Naive B cell (primary cell): ENCODE measurements at regions not wholly inside any gene's neighbourhood (a gene's known extent, or its start where the extent isn't known, plus 50 kb on each side); places are given as distances from the start of the nearest gene placed in this dataset.

Experiments
- ATAC-seq, 2 donors: fragments of 150-1000 bp; cut with Tn5 transposase; 2 replicates each; pipeline ENCODE4 v1.10.0; 2021; ENCODE audit warnings: low read depth in 2 of 2, mild to moderate bottlenecking in 2 of 2, moderate library complexity in 2 of 2
- DNase-seq: peaks from one replicate; pipeline ENCODE4 v3.0.0; 2022
- H3K27ac Mint-ChIP-seq, 6 donors: one replicate each; pipeline ENCODE4 v1.8.0; 2020 to 2022; ENCODE audit warnings: mild to moderate bottlenecking in 6 of 6, mixed read lengths in 6 of 6, moderate library complexity in 5 of 6, inconsistent platforms in 2 of 6
- H3K27me3 Mint-ChIP-seq, 3 donors: one replicate each; pipeline ENCODE4 v1.8.0; 2021 to 2022; ENCODE audit warnings: mixed read lengths in 3 of 3, mild to moderate bottlenecking in 1 of 3
- H3K36me3 Mint-ChIP-seq, 2 donors: one replicate each; pipeline ENCODE4 v1.8.0; 2020 to 2022; ENCODE audit warnings: mixed read lengths in 2 of 2, inconsistent platforms in 1 of 2, mild to moderate bottlenecking in 1 of 2
- H3K4me1 Mint-ChIP-seq, 3 donors: one replicate each; pipeline ENCODE4 v1.8.0; 2020 to 2022; ENCODE audit warnings: mixed read lengths in 3 of 3, inconsistent platforms in 1 of 3, mild to moderate bottlenecking in 1 of 3, moderate library complexity in 1 of 3
- H3K4me3 Mint-ChIP-seq, 8 donors: one replicate each; pipeline ENCODE4 v1.8.0; 2020 to 2022; ENCODE audit warnings: mild to moderate bottlenecking in 8 of 8, mixed read lengths in 8 of 8, moderate library complexity in 8 of 8, inconsistent platforms in 2 of 8
- H3K9me3 Mint-ChIP-seq, 7 donors: one replicate each; pipeline ENCODE4 v1.8.0; 2020 to 2022; ENCODE audit warnings: mixed read lengths in 7 of 7, mild to moderate bottlenecking in 5 of 7, inconsistent platforms in 2 of 7, moderate library complexity in 1 of 7

- Mint-ChIP-seq H3K9me3 (no peaks in the 10 kb centered on the region), H3K27me3 (peaks cover 8 to 19% (median 18%) of the 10 kb centered on the region in 3 donors), H3K36me3 (peaks cover 0 to 16% of the 10 kb centered on the region in 2 donors), H3K4me3 (peak overlapping the region in 1 of 8 donors; percentile 65), H3K4me1 (peaks cover 12 to 17% (median 14%) of the 10 kb centered on the region in 3 donors), H3K27ac (peak overlapping the region in 2 of 6 donors; percentile 17 to 52)
- no peak for ATAC-seq
- DNase-seq = no peak
Measured at GRCh38 chr2:207256476-207257207, 90.9 kb upstream of the KLF7 start.

- Mint-ChIP-seq H3K27me3 (peaks cover 8 to 19% (median 18%) of the 10 kb centered on the region in 3 donors), H3K36me3 (peaks cover 0 to 16% of the 10 kb centered on the region in 2 donors), H3K4me3 (no peak overlapping the region), H3K4me1 (peaks cover 12 to 17% (median 14%) of the 10 kb centered on the region in 3 donors), H3K9me3 (no peaks in the 10 kb centered on the region), H3K27ac (no peak overlapping the region)
- no peak for DNase-seq
- ATAC-seq = no peak
Measured at GRCh38 chr2:207257251-207258250, 91.8 kb upstream of the KLF7 start.

- Mint-ChIP-seq H3K36me3 (peaks cover 0 to 18% of the 10 kb centered on the region in 2 donors), H3K27ac (peak overlapping the region in 1 of 6 donors; percentile 50), H3K4me1 (peaks cover 12 to 17% (median 14%) of the 10 kb centered on the region in 3 donors), H3K4me3 (no peak overlapping the region), H3K9me3 (peaks cover 0 to 4% (median 0%) of the 10 kb centered on the region in 7 donors), H3K27me3 (peaks cover 8 to 16% (median 14%) of the 10 kb centered on the region in 3 donors)
- DNase-seq = no peak
- no peak for ATAC-seq
Measured at GRCh38 chr2:207258263-207258991, 92.7 kb upstream of the KLF7 start.

GRCh38 chr2:207260021-207260420 is 94.3 kb upstream of the KLF7 start:
- Mint-ChIP-seq H3K27me3 (peaks cover 4 to 12% (median 8%) of the 10 kb centered on the region in 3 donors), H3K9me3 (peaks cover 0 to 4% (median 0%) of the 10 kb centered on the region in 7 donors), H3K4me3 (no peak overlapping the region), H3K36me3 (peaks cover under 1 to 14% of the 10 kb centered on the region in 2 donors), H3K27ac (peak overlapping the region in 1 of 6 donors; percentile 70), H3K4me1 (peaks cover 7 to 9% (median 7%) of the 10 kb centered on the region in 3 donors)
- ATAC-seq (no peak), DNase-seq (no peak)

GRCh38 chr2:207260947-207261346 is 95.2 kb upstream of the KLF7 start:
- H3K9me3 Mint-ChIP-seq = peaks cover 0 to 4% (median 0%) of the 10 kb centered on the region in 7 donors
- H3K27me3 Mint-ChIP-seq = peaks cover 0 to 12% (median 4%) of the 10 kb centered on the region in 3 donors
- peaks cover 0 to 6% (median 4%) of the 10 kb centered on the region in 3 donors for H3K4me1 Mint-ChIP-seq
- H3K36me3 Mint-ChIP-seq = peaks cover 7 to 14% of the 10 kb centered on the region in 2 donors
- DNase-seq = no peak
- no peak for ATAC-seq
- peak overlapping the region in 1 of 6 donors; percentile 5 for H3K27ac Mint-ChIP-seq
- H3K4me3 Mint-ChIP-seq = no peak overlapping the region

GRCh38 chr2:207264310-207264709 is 98.6 kb upstream of the KLF7 start:
- ATAC-seq = no peak
- H3K9me3 Mint-ChIP-seq = peaks cover 0 to 4% (median 0%) of the 10 kb centered on the region in 7 donors
- no peak overlapping the region for H3K27ac Mint-ChIP-seq
- peaks cover 0 to 12% (median 4%) of the 10 kb centered on the region in 3 donors for H3K27me3 Mint-ChIP-seq
- peaks cover 13 to 21% of the 10 kb centered on the region in 2 donors for H3K36me3 Mint-ChIP-seq
- H3K4me1 Mint-ChIP-seq = peaks cover 0 to 9% (median 4%) of the 10 kb centered on the region in 3 donors
- no peak overlapping the region for H3K4me3 Mint-ChIP-seq
- no peak for DNase-seq

- Mint-ChIP-seq H3K4me1 (peaks cover 0 to 9% (median 4%) of the 10 kb centered on the region in 3 donors), H3K4me3 (no peak overlapping the region), H3K27ac (peak overlapping the region in 1 of 6 donors; percentile 10), H3K27me3 (peaks cover 0 to 4% (median 3%) of the 10 kb centered on the region in 3 donors), H3K9me3 (peaks cover 0 to 4% (median 0%) of the 10 kb centered on the region in 7 donors), H3K36me3 (peaks cover 13 to 16% of the 10 kb centered on the region in 2 donors)
- ATAC-seq (no peak), DNase-seq (no peak)
Measured at GRCh38 chr2:207265332-207265731, 99.6 kb upstream of the KLF7 start.

- H3K4me1 Mint-ChIP-seq = peaks cover 0 to 9% (median 4%) of the 10 kb centered on the region in 3 donors
- DNase-seq (peak; percentile 3), ATAC-seq (peak; percentile 41 to 43)
- H3K27me3 Mint-ChIP-seq = no peaks in the 10 kb centered on the region
- H3K27ac Mint-ChIP-seq = peak overlapping the region in 3 of 6 donors; percentile 10 to 28 (median 16)
- peaks cover 13% of the 10 kb centered on the region in 2 donors for H3K36me3 Mint-ChIP-seq
- H3K9me3 Mint-ChIP-seq = peaks cover 0 to 4% (median 0%) of the 10 kb centered on the region in 7 donors
- no peak overlapping the region for H3K4me3 Mint-ChIP-seq
Measured at GRCh38 chr2:207265869-207266268, 100.1 kb upstream of the KLF7 start.

GRCh38 chr2:207266648-207267047 is 100.9 kb upstream of the KLF7 start:
- peaks cover 13% of the 10 kb centered on the region in 2 donors for H3K36me3 Mint-ChIP-seq
- no peak for ATAC-seq
- no peak for DNase-seq
- H3K9me3 Mint-ChIP-seq = peaks cover 0 to 4% (median 0%) of the 10 kb centered on the region in 7 donors
- H3K27me3 Mint-ChIP-seq = no peaks in the 10 kb centered on the region
- no peak overlapping the region for H3K4me3 Mint-ChIP-seq
- H3K4me1 Mint-ChIP-seq = peaks cover 0 to 9% (median 4%) of the 10 kb centered on the region in 3 donors
- no peak overlapping the region for H3K27ac Mint-ChIP-seq

GRCh38 chr2:207269038-207269437 is 103.3 kb upstream of the KLF7 start:
- Mint-ChIP-seq H3K9me3 (no peaks in the 10 kb centered on the region), H3K27ac (no peak overlapping the region), H3K27me3 (no peaks in the 10 kb centered on the region), H3K4me1 (peaks cover 0 to 9% (median 4%) of the 10 kb centered on the region in 3 donors), H3K36me3 (peaks cover 6 to 13% of the 10 kb centered on the region in 2 donors), H3K4me3 (no peak overlapping the region)
- ATAC-seq (no peak), DNase-seq (no peak)

- H3K4me3 Mint-ChIP-seq = no peak overlapping the region
- no peak for ATAC-seq
- no peaks in the 10 kb centered on the region for H3K4me1 Mint-ChIP-seq
- H3K36me3 Mint-ChIP-seq = peaks cover 0 to 9% of the 10 kb centered on the region in 2 donors
- H3K27ac Mint-ChIP-seq = no peak overlapping the region
- no peak for DNase-seq
- no peaks in the 10 kb centered on the region for H3K27me3 Mint-ChIP-seq
- H3K9me3 Mint-ChIP-seq = peaks cover 0 to 10% (median 2%) of the 10 kb centered on the region in 7 donors
Measured at GRCh38 chr2:207274530-207275189, 108.9 kb upstream of the KLF7 start.

GRCh38 chr2:207275779-207276178 is 110.0 kb upstream of the KLF7 start:
- Mint-ChIP-seq H3K27me3 (no peaks in the 10 kb centered on the region), H3K36me3 (peaks cover 0 to 9% of the 10 kb centered on the region in 2 donors), H3K27ac (no peak overlapping the region), H3K4me3 (no peak overlapping the region), H3K9me3 (peaks cover 0 to 10% (median 2%) of the 10 kb centered on the region in 7 donors), H3K4me1 (no peaks in the 10 kb centered on the region)
- ATAC-seq (no peak), DNase-seq (no peak)
